GM18858 (cell line): ENCODE measurements at regions not wholly inside any gene's neighbourhood (a gene's known extent, or its start where the extent isn't known, plus 50 kb on each side); places are given as distances from the start of the nearest gene placed in this dataset.
A peak's percentile ranks its signal among the peaks of the same experiment; 100 is the strongest.

ENCODE experiments used
- ATAC-seq: cut with Tn5 transposase; IDR thresholded peaks from one replicate; pipeline ENCODE4 v1.9.1; 2021; ENCODE audit not compliant: unreplicated experiment

DNA sequence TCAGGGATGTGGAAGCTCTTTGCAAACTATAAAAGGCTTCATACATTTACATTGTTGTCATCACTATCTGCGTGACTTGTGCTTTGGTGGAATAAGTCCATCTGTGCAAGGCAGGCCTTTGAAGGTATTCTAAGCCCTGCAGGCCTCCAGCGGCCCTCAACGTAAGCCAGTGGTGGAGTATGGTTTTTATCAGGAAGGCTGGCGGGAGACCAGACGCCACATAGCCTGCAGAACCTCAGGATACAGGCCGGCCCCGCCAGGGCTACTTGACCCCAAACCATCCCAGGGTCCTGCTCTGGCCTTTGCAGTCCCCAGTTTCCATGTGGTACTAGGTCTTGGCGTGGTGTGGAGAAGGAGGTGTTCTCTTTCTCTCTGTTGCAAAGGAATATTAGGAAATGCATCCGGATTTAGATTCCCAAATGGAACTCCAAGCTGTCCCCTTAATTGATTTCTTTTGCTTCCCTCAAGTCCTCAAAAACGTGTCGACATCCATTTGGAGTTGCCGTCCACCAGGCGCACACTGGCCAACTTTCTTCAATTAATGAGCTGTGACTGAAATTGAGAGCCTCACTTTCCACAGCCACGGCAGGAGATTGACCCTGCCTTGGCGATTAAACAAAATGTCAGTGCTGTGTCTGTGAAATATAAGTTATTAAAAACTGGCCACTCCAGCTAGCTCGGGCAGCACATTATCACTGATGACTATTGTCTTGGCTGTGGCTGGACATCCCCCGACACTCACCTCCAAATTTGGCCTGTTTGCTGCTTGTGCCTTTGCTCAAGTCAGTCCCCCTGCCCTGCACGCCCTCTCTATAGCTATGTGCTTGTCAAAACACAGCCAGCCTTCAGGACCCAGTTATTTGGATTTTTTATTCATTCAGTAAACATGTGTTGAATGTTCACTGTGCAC, 239.8 kb upstream of the TLE3 start:
- ATAC-seq: no peak

DNA sequence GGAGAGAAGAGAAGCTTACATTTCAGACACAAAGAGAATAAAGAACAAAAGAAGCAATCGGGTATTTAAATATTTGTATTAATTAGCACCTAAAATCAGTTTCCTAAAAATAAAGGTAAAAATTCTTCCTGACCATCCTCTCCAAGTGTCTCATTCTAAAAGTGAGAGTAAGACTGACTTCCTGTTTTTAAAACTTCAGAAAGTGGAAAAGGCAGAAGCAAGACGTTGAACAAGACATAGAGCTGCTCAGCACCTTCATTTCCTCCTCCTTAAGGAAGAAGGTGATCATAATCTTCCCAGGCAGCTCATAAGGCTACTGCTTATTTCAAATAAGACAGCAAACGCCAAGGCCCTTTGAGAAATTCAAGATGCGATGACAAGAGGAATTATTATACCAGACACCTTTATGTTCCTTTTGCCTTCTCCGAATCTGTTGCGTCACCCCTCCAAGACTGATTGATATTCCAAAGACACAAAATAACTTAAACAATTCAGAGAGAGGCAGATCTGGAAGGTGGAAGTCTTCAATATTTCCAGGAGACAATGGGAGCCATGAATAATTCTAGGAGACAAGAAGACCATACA, 238.8 kb upstream of the TLE3 start:
- no peak for ATAC-seq

DNA sequence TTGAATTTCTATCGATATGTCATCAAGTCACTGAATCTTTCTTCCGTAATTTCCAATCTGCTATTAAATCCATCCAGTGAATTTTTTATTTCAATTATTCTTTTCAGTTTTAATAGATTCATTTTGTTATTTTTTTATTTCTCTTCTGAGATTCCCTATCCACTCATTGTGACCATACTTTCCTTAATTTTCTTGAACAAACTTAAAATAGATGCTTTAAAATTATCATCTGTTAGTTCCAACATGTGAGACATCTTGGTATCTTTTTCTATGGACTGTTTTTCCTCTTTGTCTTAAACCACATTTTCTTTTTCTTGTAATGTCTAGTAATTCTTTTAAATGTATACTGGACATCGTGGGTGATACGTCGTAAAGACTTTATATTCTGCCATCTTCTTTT, 236.6 kb upstream of the TLE3 start:
- ATAC-seq: no peak

DNA sequence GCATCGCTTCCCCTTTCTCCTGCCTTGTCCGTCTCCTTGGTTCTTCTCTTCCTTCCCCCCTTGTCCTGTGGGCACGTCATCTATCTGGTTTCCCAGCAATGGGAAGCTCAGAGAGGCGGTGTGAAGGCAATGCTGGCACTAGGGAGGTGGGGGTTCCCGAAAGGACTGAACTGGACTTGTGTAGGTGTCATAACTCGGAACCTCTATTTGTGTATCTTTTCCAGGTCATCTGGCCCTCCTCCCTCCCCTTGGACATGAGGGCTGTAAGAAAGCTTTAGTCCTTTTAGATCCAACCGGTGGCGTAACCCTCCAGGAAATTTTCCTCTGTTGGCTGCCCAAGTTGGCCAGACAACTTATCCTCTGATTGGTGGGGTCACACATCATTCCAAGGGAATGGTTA, 231.5 kb upstream of the TLE3 start:
- ATAC-seq: no peak

DNA sequence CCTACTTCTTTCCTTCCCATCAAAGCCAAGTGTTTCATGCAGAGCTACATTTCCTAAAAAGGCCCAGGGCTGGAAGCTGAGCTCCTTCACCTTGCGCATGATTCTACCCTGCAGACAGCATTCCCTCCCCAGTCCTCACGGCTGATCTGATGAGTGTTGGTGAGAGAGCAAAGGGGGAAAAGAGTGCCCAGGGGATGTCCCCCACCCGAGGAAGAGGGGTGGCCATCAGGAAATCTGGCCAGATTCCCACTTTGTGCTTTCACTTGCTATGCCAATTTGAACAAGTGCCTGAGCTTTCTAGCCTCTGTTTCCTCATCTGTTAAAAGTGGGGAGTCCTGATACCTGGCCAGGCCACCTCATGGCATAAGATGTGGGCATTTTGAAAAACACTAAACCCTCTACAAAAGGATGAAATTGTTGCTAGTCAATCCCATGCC, 231.0 kb upstream of the TLE3 start:
- ATAC-seq: no peak

DNA sequence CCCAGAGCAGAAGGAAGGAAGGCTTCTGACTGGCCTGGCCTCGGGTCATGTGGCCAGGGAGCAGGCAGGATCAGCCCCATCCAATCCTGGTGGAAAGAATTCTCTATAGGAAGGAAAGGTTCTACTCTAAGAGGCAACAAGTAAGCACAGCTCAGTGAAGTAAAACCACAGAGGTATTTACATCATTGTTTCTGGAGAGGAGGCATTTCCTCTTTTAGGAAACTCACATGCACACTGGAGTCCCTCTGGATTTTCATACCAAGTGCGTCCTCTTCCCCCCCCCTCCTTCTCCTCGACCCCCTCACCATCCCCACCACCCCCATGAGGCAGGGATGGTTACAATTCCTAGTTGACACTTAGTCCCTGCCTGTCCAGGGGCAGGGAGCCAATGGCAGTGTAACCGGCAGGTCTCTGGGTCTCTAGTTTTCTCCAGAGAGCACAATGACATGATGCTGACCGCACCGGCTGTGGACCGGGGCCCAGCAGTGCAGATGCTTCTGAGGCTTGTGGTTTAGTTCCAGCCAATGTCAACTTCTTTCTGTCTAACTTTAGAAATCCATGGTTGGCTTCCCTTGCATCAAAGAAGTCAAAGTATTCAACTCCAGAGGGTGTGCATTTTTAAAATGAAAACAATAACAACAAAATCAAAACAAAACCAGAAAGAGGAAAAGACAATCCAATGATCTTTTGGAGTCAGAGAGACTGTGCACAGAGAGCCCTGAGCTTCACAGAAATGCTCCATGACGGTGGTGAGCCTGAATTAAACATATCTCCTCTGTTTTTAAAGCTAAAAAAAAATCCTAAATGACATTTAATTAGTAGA, 230.3 kb upstream of the TLE3 start:
- ATAC-seq: no peak

DNA sequence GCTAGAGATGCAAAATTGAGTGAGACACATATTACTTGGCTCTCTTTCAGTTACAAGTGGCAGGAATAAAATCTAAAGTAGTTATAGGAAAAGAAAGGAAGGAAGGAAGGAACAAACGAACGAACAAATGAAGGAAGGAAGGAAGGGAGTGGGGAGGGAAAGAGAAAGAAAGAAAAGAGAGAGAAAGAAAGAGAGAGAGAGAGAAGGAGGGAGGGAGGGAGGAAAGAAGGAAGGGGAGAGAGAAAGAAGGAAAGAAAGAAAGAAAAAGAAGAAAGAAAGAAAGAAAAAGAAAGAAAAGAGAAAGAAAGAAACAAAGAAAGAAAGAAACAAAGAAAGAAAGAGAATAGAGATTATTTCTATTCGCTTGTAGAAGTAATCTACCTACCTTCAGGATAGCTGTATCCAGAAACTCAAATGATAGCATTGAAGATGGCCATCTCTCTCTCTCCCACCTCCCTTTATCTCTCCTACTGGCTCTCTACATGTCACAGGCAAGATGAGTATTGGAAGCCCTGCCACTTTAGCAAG, 229.7 kb upstream of the TLE3 start:
- ATAC-seq: no peak

DNA sequence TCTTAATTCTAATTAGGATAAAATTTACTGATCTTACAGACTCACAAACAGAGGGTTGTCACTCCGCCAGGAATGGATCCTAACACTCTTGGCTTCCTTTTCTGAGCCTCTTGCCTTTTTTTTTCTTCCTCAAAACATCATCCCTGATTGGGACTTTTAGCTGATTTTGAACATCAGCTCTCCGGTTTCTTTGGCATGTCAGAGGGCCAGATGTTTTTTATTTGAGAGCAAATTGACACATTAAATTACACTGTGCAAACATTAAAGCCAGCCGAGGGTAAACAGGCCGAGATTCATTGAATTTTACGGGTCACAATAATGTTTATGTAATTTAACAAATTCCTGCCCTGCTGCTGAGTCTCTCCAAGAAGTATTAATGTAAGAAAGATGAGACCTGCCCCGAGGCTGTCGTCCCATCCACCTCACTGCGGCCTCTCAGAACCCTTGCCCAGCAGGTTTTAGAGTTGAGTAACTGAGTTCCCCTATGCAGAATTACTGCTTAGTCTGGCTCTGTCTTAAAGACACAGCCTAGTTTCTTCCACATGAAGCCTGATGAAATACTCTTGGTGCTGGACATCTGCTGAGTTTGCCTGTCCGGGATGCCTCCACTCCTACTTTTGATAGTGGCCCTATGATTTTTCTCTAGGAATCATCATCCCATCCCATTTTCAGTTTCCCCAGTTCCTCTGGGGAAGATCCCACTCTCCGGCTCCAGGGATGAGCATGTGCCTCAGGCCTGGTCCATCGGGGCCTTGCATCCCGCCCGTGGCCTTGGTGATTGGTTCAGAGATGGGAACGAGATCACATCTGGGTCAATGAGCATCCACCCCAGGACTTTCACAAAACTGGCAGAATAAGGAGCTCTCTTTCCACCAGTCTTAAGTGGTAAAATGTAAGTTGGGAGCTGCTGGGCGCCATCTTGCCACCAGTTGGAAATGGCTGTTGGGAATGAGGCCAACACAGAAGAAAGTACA, 226.6 kb upstream of the TLE3 start:
- no peak for ATAC-seq

DNA sequence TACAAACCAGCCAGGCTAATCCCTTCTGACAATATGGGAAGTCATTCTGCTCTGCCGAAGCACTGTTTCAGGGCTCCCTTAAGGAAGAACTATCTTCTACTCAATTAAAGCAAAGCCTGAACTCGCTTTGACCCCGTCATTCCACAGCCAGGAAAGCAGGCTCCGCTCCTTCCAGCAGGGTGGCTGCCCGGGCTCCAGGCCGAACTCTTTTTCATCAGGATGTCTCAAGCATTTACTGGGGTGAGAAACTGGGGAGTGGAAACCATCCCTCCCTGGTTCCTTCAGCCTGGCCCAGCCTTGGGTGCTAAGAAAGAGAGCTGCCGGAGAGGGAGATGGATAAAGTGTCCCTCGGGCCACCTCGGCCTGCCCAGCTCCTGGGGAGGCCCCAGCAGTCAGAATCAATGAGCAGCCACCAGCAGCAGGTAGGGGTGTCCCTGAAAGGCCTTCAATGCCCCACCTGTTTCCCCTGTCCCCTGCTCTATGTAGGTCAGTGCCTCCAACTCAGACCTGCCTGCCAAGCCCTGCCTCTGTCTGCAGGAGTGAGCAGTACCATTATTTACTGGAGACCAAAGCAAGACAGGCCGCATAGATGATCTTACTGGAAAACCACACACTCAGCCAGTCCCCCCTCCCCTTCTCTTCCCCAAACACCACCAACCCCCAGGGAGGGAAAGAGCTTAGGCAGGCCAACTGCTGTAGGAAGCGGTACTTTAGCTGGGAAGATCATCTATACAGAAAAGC, 225.6 kb upstream of the TLE3 start:
- no peak for ATAC-seq

DNA sequence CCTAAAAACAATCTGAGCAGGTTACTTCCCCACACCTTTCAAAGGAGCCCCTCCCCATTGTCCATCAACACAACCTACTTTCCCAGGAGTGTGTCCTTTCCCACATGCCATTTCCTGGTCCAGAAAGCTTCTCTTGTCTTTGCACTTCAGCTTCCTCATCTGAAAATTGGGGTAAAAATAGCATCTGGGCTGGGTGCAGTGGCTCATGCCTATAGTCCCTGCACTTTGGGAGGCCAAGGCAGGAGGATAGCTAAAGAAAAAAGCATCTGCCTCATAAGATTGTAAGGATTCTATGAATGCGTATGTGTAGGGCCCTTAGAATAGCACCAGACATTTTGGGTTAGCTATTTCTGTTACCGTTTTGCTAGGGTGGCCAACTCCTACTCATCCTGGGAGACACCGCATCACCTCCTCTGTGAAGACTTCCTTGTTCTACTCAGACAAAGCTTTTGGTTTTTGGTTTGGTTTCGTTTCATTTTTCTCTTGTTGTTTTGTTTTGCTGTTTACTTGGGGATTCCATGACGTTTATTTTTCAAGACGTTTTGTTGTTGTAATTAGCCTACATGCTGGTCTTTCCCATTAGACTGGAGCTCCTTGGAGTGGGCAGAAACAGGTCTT, 224.4 kb upstream of the TLE3 start:
- no peak for ATAC-seq

DNA sequence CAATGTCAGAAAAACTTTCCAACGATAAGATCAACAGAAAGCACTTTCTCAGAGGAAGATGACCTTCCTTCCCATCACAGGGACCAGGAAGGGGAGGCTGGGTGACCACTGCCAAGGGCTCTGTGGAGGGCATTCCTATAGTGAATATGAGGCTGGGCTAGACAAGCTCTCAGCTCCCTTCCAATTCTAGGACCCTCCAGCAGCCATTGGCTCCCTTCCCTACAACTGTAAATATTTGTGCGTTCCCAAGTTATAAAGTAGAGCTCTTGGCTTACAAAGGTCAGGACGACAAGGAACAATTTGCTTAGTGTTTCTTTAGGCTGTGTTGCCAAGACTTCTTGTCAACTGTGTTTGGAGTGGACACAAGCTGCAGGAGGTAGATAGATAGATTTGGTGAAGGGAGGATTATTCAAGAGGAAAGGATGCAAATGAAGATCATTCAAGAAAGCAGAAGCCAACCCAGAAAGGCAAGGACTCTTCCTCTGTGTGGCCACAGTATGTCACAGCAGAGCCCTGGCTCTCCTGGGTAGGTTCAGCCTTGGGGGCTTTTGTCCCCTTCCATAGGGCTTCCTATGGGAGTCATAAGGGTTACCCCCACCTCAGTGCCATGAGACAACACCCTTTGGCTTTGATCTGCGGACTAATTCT, 223.6 kb upstream of the TLE3 start:
- no peak for ATAC-seq

DNA sequence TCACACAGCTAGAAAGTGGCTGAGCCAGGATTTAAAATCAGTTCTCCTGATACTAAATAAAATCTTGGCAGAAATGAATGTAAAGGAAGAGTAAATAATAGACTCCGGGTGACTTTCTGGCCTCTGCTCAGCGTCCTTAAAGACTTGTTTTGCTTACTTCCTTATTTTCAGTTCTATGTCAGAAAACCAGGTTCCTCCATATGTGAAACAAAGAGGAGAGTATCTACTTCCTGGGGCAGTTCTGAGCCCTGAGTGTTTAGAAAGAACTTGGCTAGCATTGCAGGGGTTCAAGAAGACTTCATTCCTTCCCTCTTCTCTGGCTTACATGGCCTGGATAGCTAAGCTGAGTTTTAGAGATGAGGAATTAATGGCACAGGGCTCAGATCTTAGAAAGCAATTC, 222.8 kb upstream of the TLE3 start:
- no peak for ATAC-seq

DNA sequence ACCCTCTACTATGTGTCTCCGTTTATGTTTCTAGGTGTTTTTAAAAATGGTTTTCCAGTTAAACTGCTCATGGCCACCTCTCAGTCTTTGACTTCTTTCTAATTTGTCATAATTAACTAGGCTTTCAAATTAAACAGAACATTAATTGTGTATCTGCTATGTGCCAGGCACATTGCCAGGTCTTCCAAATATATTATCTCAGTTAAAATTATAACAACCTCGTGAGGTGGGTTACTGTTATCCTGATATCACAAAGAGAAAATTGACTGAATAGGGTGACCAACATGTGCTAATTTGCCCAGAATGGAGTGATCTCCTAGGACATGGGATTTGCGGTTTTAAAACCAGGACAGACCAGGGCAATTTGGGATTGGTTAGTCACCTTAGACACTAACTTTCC, 222.4 kb upstream of the TLE3 start:
- no peak for ATAC-seq

DNA sequence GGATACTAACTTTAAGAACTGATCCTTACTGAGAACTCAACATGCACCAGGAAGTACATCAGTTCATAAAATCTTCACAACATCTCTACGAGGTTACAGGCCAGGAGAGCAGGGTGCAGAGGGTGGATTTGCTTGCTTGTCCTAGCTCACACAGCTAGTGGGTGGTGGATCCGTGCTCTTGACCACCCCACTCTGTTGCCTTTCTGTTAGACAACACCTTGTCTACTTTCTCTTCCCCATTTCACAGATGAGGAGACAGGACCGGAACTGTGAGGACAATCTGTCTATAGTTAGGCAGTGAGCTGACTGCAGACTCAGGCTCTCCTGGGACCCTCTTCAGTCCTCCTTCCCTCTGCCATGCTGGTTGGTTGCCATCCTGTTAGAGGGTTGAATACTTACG, 221.7 kb upstream of the TLE3 start:
- peak; percentile 72 for ATAC-seq

DNA sequence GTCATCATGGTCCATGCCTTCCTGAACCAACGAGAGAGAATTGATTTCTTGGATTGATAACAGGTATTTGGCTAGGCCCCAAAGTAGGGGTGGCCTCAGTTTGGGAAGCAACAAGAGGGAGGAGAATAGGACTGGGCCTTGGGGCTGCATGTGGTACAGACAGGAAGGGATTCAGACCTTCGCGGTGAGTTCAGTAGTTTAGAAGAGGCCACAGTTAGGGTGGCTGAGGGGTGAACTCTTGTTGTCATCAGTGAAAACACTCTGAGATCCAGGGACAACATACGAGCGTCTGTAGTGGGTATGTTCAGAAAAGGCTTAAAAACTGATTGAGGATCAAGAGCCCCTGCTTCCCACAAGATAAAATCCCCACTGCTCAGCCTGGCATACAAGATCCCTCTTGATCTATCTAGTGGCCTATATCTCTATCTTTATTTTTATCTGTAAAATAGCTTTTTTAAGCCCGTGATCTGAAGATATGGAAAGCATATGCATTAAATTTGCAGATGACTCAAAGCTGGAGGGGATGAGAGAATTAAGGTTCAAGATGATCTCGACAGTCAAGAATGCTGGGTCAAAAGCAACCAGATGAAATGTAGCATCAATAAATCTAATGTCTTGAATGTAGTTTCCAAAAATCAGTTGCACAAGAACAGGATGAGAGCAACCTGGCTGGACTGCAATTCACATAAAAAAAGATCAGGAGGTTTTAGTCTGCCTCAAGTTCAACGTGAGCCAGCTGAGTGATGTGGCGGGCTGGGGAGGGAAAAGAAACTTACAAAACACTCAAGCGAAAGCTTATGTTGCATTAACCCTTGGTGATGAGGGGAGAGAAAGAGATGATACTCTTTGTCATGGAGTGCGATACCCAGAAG, 221.1 kb upstream of the TLE3 start:
- peak; percentile 17 for ATAC-seq

DNA sequence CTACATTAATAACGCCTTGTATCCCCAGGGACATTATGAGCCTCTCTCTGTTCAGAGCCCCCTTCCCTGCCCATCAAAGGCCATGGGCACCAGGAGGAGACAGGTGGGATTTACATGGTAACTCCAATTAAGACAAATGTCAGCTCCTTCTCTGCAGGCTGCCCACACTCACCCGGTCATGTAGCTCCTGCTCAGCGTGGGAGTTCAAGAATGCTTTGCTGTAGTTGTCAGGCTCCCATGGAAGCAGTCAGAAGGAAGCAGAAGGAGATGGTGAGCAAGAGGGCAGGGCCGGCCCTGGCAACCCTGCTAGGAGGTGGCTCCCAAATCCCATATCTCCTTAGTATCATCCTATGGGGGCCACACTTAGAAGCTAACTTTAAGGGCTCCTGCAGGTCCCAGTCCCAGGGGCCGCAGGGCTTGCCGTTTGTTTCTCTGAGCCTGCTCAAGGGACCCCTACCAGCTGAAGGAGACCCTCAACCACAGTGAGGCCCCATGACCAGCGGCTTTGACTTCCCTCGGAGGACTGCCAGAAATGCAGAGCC, 218.4 kb upstream of the TLE3 start:
- no peak for ATAC-seq

DNA sequence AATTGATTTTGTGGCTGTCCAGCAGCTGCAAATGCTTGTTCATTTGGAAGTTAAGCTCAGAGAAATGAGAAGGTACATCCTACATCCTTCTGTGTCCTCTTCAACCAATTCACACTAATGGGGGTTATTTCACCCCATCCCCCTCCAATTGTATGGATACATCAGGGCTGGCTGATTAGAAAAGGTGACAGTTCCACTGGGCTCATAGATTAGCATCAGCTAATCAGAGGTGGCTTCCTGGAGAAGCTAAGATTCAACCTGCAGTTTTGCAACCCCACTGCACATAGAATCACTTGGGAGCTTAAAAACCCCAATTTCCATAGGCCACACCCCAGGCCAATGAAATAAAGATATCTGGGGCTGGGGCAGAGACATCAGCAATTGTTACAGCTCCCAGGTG, 217.7 kb upstream of the TLE3 start:
- no peak for ATAC-seq

DNA sequence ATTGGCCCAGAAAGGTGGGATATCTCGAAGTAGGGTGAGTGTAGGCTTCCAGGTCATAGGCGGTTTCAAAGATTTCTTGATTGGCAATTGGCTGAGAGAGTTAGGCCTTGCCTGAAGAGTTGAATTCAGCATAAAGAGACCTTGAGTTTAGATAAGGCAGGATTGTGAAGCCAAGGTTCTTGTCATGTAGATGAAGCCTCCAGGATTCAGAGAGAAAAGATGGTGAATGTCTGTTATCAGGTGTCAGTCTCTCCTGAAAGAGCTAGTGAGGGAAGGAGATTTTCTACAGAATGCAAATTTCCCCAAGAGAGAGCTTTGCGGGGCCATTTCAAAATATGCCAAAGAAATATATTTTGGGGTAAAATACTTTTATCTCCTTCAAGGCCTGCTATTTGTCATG, 217.0 kb upstream of the TLE3 start:
- no peak for ATAC-seq
